Suppressor macrophage treated with lipopolysaccharide for 4 hours (primary cell): ENCODE measurements at regions not wholly inside any gene's neighbourhood (a gene's known extent, or its start where the extent isn't known, plus 50 kb on each side); places are given as distances from the start of the nearest gene placed in this dataset.
"Not testable (repeated sequence)": the region's sequence is repeated elsewhere in the genome, so short reads cannot be mapped to it uniquely, and the experiment has no call there.

ENCODE experiments used
- DNase-seq: peaks from one replicate; pipeline ENCODE4 v3.0.0-alpha.2; 2020

GRCh38 chr9:31104249-31104648 lies 1280.2 kb upstream of the ACO1 start:
- no peak for DNase-seq

DNA sequence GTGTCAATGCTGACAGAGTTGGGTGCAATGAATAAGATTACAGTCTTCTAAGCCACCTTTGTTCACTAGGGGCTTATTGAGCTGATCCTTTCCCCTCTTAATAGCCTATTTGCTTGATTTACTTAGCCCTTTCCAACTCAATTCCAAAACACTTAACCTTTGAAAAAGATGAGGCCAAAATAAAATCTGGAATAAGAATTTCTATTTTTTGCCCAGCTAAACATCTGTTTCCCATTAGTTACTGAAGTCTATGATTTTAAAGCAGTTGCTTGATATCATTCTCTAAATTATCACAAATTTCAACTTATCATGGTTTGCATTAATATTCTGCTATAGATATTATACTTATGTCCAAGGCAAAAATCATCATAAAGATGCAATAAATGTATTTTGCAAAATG lies 1272.0 kb upstream of the ACO1 start:
- DNase-seq: no peak

DNA sequence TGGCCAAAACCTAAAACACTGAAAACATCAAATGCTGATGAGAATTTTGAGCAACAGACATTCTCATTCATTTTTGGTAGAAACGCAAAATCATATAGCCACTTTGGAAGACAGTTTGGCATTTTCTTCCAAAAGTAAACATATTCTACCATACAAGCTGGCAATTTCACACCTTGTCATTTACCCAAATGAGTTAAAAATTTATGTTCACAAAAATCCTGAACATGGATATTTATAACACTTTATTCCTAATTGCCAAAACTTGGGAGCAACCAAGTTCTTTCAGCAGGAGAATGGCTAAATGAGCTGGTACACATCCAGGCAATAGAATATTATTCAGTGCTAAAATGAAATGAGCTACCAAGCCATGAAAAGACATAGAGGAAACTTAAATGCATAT lies 1270.1 kb upstream of the ACO1 start:
- no peak for DNase-seq

DNA sequence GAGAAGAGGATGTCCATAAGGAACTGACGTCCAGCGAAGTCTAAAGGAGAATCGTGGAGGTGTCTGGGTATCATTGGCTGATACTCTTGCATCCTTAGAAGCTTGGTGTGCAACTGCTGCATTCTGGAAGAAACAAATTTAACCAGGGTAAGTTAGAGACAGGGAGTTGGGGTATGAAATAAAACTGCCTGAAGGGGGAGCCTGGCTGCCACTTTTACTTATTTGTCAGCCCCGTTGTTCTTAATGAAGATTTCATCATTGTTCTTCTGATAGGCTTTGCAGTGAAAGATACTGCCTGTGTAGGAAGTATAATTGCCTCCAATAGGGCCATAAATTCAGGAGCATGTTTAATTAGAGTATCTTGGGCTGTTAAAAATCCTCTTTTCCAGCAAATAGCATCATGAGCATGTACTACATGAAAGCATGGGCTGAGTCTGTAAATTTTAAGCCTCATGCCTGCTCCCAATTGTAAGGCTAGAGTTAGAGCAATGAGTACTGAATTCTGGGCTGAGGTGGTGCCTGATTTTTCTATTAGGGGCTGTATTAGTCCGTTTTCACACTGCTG lies 1264.5 kb upstream of the ACO1 start:
- peak; percentile 19 for DNase-seq

- no peak for DNase-seq
Measured at GRCh38 chr9:31124389-31124788, 1260.1 kb upstream of the ACO1 start.

- no peak for DNase-seq
Measured at GRCh38 chr9:31135567-31135966, 1248.9 kb upstream of the ACO1 start.

DNA sequence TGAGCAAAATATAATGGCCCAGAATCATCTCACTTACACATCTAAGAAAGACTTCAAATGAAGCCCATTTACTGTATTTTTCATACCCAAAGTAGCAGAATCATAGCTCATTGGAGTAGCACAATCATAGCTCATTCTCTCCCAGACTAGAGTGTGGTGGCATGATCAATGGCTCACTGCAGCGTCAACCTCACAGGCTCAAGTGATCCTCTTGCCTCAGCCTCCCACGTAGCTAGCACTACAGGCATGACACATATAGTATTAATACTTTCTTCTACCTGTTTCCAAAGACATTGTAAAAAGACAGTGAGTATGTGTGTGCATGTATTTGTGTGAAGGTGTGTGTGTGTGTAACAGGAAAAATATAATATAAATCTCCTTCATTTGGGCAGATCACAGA lies 1247.9 kb upstream of the ACO1 start:
- no peak for DNase-seq

- DNase-seq: no peak
Measured at GRCh38 chr9:31137176-31138160, 1247.0 kb upstream of the ACO1 start.

GRCh38 chr9:31140316-31140715 lies 1244.1 kb upstream of the ACO1 start:
- DNase-seq: peak; percentile 2

DNA sequence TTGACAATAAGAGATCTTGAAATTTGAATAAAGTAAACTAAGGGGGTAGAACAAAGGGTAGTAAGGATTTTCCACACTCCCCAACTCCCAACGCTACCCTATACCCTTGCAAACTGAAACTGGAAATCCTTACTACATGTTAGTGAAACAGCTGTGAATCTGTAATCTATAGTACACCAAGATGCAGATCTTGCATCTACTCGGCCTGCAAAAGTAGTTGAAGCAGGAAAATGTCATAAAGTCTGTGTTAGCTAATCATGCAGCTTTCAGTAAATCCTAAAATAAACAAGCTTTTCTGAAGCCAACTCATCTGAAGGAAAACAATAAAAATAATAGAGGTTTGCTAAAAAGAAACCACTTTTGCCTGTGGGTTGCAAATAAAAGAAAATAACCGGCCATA lies 1242.0 kb upstream of the ACO1 start:
- no peak for DNase-seq

DNA sequence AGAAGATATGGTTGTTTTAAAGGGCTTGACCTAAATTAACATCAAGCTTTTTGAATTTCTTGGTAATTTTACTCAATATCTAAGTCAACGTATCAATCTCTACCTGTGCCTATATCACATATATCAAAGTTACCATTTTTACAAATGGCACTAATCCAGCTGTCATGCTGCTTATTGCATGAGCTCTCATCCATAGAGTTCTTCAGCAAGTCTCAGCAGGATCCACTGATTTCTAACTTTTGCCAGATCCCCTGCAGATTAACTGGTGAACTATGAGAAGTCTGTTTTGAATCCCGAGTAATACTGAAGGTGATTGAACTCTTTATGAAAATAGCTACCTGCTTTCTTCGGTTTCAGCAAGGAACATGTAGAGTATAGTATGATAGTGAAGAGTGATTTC lies 1239.8 kb upstream of the ACO1 start:
- no peak for DNase-seq

GRCh38 chr9:31146485-31147166 lies 1237.8 kb upstream of the ACO1 start:
- DNase-seq: no peak

DNA sequence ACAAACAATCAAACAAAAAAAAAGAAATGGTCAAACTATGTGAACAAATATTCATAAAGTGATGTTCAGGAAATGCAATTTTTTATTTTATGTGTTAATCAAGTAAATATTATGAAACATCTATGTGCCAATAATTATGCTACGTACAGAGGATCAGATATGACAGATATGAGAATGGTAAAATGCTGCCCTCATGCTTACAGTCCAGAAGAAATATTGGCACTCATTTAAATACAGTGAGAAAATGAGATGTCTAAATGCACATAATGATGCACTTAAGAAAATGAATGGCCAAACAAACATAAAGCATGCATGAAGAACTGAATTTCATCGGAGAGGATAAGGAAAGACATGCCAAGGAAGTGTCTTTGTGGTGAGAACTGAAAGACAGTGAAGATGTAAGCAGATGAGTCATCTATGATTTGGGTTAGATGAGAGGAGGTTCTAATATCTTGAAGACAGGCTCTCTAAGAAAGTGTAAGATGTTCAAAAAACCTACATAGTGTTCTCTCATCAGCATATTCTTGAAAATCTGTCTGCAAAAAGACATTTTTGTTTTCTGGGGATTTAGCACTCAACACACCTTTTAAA lies 1231.1 kb upstream of the ACO1 start:
- DNase-seq: no peak

DNA sequence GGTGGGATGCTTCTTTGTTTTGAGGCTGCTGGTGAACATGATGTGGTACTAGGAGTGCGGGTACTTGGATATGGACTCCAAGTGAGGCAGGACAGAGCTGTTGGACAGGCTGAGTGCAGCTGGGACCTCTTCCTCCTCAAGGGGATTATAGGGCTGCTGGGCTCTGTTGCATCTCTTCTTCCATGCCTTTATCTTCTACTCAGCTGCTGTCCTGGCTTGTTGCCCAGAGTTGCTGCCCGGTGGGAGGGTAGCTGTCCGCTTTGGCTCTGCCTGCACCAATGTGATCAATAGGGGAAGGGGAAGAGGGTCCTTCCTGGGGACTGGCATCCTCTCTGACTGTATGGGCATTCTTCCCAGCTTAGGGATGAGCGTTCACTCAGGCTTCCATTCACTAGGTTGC lies 1217.9 kb upstream of the ACO1 start:
- DNase-seq: no peak

DNA sequence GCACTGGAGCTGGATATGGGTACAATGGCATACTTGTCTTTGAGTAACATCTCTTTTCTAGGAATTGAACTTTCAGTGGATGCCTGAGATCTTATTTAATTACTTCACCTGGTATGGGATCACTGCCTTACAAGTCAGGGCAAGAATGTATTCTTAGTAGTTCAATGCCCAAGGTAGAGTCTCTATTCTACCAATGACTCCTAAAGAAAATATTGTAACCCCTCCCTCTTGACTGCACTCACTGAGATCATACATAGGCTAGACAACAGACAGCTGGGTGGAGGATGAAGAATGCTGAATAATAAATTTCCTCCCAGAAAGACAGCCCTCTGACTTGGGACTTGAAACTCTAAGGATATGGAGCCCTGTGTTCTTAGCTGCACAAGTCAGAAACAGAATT lies 1216.3 kb upstream of the ACO1 start:
- DNase-seq: no peak

DNA sequence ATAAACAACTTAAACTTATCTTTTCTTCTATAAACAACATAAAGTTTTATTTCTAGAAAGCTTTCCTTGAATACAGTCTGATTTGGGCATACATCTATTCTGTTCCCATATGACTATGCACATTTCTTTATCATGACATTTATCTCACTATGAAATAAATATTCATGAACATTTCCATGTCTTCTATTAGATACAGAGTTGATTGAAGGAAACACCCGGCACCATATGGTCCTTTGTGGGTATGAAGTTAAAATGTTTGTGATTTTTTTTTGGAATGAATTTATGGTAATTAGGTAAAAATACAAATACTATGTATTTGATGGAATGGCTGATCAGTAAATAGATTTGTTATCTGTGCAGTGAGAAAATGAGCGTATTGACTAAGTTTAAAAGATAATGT lies 1209.8 kb upstream of the ACO1 start:
- no peak for DNase-seq

DNA sequence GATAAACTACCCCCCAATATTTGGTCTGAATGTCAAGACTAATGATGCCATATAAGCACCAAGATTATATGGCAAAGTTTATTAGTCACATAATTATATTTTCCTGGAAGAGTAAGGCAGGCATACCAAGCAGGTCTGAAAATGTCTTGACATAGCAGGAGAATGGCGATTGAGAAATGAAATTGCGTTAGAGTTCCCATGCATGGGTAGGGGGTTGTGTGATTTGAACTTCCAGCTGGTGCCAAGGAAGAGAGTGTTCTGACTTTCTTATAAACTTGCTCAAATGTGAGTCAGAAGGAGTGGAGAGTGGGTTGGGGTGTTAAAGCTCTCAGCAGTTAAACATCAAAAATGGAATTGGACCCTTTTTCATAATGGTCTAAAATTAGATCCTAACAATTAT lies 1200.6 kb upstream of the ACO1 start:
- no peak for DNase-seq

DNA sequence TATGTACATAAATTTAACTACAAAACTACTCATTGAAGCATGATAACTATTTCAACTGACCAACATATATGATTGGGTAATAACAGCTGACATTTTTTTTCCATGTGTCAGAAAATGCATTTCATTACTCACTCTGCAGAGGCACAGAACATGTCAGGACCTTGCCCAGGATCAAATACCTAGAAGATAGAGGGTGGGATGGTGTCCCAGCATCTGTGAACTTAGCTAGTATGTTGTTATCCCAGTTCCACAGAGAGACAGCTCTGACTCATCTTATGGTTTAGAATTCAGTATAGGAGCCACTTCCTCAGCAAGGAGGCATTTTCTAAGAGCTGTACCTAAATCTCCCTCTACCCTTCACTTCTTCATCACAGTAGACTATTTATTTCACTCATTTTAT lies 1198.6 kb upstream of the ACO1 start:
- no peak for DNase-seq

GRCh38 chr9:31188496-31188895 lies 1195.9 kb upstream of the ACO1 start:
- DNase-seq: no peak

- peak; percentile 43 for DNase-seq
Measured at GRCh38 chr9:31210978-31211570, 1173.4 kb upstream of the ACO1 start.

- not testable (repeated sequence) for DNase-seq
Measured at GRCh38 chr9:31229976-31230375, 1154.5 kb upstream of the ACO1 start.

- no peak for DNase-seq
Measured at GRCh38 chr9:31232485-31232884, 1152.0 kb upstream of the ACO1 start.

- no peak for DNase-seq
Measured at GRCh38 chr9:31236344-31236743, 1148.1 kb upstream of the ACO1 start.
